NOMO-1 (cell line): ENCODE measurements at regions not wholly inside any gene's neighbourhood (a gene's known extent, or its start where the extent isn't known, plus 50 kb on each side); places are given as distances from the start of the nearest gene placed in this dataset.
"Not testable (repeated sequence)": the region's sequence is repeated elsewhere in the genome, so short reads cannot be mapped to it uniquely, and the experiment has no call there.

ENCODE experiments used
- DNase-seq, 2 experiments: peaks; one replicate each; lab custom pipeline; 2025; ENCODE audit not compliant: unreplicated experiment in 2 of 2; lab: John Stamatoyannopoulos, UW

- not testable (repeated sequence) for DNase-seq
Observed at GRCh38 chr1:2851918-2852317, 50.4 kb upstream of the TTC34 start.

DNA sequence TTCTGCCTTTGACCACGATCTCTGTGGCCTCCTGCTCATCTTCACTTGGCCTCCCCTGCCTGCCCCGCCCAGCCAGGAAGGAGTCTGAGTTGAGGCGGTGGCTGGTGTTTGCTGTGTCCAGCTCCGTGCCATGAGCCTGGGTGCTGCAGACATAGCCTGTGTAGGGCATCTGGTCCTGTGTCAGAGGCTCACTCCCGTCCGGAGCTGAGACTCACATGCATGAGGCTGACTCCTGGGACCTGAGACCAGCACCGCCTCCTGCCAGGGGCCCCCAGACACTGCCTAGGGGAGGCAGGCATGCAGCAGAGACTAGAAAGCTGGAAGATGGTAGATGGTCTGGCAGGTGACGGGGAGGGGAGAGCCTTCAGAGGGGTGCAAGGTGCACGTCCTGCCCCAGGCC, 52.2 kb upstream of the TTC34 start:
- no peak for DNase-seq

DNA sequence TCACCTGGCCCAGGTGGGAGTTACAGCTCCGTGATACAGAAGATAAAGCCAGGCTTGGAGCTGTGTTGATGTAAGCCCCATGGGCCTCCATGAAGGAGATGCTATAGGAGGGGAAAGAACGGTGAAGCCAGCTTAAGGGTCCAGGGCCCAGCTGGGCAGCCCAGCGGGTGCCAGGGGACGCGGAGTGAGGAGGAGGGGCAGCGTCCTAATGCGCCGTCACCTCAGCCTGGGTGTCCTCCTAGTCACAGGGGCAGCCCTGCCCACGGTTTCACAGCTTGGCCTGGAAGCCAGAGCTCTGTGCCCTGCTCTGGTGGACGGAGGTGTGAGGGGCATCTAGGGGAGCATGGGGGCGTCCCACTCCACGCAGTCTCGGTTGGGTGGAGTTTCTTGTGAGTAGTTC, 52.7 kb upstream of the TTC34 start:
- no peak for DNase-seq

DNA sequence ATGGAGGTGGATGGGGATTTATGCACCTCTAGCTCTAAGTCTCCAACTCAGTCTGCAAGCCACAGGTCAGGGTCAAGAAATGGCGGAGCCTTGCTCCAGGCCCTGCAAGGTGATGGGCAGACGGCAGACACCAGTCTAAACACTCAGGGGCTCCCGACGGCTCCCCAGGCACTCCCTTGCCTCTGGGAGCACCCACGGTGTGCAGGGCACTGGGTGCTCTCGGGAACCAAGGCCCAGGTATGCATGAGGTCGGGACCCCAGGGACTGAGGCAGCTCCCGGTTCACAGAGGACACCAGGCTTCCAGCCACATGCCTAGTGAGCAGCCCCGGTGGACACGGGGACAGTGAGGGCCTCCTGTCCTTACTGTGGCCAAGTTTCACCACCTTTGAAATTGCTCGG, 53.1 kb upstream of the TTC34 start:
- DNase-seq: no peak

DNA sequence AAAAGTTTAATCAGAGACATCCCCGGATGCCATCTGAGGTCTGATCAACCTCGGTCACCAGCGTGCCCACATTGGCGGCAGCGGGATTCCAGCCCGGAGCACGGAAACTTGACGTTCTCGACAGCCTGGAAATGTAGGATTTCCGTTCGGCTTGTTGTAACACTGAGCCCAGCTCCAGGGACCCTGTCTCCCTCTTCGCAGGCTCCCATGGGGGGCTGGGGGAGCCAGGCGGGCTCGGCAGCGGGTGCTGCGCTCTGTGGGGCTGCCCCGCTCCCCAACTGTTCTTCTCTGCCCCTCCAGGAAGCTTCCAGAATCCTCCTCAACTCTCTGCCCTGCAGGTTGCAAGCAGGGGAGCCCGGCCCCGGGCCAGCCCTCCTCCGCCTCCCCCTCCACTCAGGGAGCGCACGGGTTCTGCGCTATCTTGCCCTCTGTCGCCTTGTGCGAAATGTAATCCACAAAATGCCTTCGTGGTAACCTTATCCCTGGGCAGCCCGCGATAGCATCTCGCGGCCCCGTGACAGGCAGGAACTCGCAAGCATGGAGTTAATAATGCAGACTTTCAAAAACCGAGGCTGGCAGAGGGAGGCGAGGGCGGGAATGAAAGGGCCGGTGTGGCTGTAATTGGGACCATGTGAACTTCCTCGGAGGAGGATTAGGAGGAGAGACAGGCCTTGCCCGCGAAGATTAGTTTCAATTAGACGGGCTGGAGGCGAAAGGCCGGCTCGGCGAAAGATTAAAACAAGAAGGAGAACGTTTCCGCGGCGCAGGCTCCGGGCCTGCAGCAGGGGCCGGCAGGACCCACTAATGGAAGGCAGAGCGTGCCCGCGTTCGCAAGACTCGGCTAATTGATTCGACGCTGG, 53.9 kb upstream of the TTC34 start:
- no peak for DNase-seq

DNA sequence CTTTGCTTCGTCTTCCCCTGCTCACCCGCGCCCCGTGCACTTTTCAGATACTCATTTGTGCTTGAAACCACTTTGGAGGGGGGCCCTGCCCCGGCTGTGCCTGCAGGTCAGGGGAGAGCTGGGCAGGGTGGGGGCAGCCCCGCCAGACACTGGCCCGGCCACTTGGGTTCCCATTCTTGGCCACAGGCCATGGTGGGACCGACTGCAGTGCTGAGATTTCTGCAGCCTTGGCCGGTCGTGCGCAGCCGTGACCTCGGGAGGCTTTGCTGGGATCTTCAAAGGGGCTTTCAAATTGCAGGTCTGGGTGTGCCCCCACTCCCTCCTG, 54.5 kb upstream of the TTC34 start:
- DNase-seq: no peak

- DNase-seq: no peak
Observed at GRCh38 chr1:2856676-2857375, 55.3 kb upstream of the TTC34 start.

GRCh38 chr1:2857521-2857920, 56.0 kb upstream of the TTC34 start:
- no peak for DNase-seq

DNA sequence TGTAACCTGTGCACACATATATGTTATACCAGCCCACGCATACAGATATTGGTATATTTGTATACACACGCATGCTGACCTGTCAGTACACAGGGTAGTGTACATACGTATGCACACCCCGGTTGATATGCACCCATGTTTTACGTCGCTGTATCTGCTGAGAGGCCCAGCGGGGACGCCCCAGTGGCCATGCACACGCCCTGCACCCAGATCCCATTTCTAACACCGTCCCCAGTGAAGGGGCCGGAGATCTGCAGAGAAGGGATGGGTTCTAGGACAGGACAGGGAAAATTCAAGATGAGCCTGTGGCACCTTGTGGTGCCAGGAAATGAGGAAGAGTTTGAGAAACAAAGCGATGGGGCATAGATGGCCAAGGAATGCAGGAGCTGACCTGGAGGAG, 57.2 kb upstream of the TTC34 start:
- DNase-seq: no peak

DNA sequence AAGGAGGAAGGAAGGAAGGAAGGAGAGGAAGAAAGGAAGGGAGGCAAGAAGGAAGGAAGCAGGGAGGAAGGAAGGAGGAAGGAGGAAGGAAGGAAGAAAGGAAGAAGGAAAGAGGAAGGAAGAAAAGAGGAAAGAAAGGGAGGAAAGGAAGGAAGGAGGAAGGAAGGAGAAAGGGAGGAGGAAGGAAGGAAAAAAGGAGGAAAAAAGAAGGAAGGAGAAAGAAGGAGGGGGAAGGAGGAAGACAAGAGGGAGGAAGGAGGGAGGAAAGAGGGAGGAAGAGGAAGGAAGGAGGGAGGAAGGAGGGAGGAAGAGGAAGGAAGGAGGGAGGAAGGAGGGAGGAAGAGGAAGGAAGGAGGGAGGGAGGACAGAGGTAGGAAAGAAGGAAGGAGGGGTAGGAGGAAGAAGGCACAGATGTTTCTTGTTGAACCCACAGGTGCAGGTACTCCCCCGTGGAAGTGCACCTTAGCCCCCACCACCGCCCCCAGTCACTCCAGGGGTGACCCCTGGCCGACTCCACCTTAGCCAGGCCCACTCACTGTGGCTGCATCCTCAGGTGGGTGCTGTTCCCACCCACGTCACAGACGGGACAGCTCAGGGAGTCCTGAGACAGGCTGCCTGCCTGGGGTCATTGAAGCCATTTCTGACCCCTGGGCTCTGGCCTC, 57.9 kb upstream of the TTC34 start:
- DNase-seq: no peak

- no peak for DNase-seq
Observed at GRCh38 chr1:2859881-2860430, 58.5 kb upstream of the TTC34 start.

DNA sequence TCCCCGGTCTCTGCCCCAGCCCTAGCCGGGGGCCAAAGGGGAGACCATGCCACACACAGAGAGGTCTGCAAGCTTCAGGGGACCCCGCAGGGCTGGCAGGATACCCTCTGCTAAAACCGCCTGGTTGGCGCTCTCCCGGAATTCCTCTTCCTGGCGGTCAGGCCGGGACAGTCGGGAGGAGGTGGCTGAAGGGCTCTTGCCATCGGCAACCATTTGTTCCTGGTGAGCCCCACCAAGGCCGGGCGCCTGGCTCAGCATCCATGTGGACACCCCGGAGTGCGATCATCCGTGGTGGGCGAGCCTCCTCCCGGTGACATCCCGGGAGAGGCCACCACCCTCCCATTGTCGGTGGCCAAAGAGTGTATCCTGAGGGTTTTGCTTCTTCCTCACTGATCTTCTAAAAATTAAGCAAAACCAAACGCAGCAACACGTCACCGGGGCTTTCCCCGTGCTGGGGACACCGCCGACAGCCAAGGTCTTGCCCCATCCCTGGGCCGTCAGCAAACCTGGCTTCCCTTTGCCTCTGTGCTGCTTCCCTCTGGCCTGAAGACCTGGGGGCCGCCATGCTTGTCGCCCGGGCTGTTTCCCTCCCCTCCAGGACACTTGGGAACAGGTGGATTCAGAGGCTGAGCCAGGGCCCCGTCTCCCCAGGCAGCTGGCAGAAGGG, 59.1 kb upstream of the TTC34 start:
- DNase-seq: no peak

DNA sequence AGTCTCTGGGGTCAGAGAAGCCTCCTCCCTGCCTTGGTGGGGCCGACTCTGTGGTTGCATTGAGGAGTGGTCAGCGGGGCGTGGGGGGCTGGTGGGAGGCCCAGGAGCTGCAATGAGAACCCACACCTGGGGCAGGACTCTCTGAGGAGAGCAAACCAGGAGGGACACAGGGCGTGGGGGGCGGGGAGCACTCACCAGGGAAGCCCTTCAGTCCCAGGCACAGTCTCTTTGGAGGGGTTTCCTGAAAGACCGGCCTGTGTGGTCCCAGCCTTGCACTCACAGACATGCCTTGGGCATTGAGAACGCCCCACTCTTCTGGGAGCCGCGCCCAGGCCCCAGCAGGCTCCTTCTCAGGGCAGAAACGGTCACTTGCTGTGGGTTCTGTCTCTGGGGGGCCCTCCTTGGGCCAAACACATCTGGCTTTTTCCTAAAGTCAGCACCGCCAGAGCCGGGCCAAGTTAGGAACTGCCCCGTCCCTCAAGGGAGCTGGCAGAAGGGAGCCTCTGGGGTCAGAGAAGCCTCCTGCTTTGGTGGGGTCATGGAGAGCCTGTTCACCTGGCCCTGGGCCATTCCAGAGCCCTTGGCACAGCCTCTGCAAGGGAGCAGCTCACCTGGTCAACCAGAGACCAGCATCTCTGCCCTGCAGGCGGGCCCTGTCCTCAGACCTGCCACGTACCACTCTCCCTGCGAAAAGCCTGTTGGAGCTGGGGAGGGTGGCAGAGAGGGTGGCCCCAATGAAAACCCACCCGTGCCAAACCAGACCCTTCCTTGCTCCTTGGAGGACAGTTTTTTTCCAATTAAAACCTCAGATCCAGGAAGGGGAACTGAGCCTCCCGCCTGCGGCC, 59.9 kb upstream of the TTC34 start:
- DNase-seq: no peak

- DNase-seq: no peak
Observed at GRCh38 chr1:2861988-2862813, 60.7 kb upstream of the TTC34 start.

GRCh38 chr1:2862814-2863647, 61.5 kb upstream of the TTC34 start:
- DNase-seq: no peak

- no peak for DNase-seq
Observed at GRCh38 chr1:2863648-2863963, 62.1 kb upstream of the TTC34 start.

GRCh38 chr1:2864203-2864905, 62.9 kb upstream of the TTC34 start:
- no peak for DNase-seq

DNA sequence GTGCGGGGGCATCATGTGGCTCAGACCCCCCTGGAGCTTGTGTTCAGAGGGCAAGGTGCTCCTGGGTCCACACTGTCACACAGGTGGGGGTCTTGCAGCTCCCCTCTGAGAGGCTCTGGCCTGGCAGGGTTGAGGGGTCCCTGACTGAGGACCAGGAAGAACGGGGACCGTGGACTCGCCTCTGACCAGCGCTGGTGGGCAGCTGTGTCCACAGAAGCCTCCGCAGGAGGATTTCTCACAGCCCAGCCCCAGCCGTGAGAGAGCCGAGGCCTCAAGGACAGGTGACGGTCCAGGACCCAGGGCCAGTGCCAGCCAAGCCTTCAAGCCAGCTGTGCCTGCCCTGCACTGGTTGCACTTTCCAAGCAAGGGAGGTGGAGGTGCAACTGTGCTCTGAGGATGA, 63.5 kb upstream of the TTC34 start:
- DNase-seq: no peak
